ENCODE measurements at regions not wholly inside any gene's neighbourhood (a gene's known extent, or its start where the extent isn't known, plus 50 kb on each side); places are given as distances from the start of the nearest gene placed in this dataset.
"Not testable (repeated sequence)": the region's sequence is repeated elsewhere in the genome, so short reads cannot be mapped to it uniquely, and the experiment has no call there.

GRCh38 chr5:68115584-68115983, 100.0 kb upstream of the PIK3R1 start:
- no peak for DNase-seq (ENCODE audit: low spot score)

- DNase-seq (ENCODE audit: low spot score) = no peak
These were observed 101.0 kb upstream of the PIK3R1 start for GRCh38 chr5:68114378-68115040.

DNA sequence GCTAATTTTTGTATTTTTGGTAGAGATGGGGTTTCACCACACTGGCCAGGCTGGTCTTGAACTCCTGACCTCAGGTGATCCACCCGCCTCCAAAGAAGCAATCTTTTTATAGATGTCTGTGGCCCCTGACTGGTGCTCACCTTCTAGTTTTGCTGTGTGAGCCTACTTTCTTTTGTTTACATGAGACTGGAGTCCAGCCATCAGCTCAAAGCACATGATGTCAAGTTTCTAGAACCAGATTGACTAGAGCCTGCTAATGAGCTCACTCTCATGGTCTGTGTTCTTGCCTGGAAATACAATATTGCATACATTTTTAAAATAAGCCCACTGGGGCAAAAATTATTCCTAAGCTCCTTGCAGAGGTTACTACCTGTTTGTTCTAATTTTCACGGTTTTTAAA, 102.9 kb upstream of the PIK3R1 start:
- no peak for DNase-seq (ENCODE audit: low spot score)

DNA sequence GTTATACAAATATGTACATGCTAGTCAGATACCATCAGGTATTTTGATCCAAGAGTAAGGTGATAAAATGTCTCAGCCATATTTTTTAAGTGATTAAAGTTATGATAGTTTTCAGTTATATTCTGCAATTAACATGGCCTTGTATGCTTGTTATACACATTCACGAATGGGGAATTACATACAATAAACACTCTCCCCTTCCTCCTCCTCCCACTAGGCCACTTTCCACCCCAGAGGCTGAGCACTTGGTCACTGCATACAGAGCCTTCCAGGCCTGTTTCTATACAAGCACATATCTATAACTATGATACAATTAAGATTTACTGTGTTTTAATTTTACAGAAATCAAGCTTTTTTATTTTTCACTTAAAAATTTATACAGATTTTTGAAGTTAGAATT, 104.7 kb upstream of the PIK3R1 start:
- no peak for DNase-seq (ENCODE audit: low spot score)

GRCh38 chr5:68110264-68110663, 105.3 kb upstream of the PIK3R1 start:
- no peak for DNase-seq (ENCODE audit: low spot score)

DNA sequence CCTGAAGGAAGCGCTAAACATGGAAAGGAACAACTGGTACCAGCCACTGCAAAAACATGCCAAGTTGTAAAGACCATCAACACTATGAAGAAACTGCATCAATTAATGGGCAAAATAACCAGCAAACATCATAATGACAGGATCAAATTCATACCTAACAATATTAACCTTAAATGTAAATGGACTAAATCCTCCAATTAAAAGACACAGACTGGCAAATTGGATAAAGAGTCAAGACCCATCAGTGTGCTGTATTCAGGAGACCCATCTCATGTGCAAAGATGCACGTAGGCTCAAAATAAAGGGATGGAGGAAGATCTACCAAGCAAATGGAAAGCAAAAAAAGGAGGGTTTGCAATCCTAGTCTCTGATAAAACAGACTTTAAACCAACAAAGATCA, 111.3 kb upstream of the PIK3R1 start:
- DNase-seq (ENCODE audit: low spot score) = not testable (repeated sequence)

- not testable (repeated sequence) for DNase-seq (ENCODE audit: low spot score)
These were observed 112.3 kb upstream of the PIK3R1 start for GRCh38 chr5:68103297-68103696.

DNA sequence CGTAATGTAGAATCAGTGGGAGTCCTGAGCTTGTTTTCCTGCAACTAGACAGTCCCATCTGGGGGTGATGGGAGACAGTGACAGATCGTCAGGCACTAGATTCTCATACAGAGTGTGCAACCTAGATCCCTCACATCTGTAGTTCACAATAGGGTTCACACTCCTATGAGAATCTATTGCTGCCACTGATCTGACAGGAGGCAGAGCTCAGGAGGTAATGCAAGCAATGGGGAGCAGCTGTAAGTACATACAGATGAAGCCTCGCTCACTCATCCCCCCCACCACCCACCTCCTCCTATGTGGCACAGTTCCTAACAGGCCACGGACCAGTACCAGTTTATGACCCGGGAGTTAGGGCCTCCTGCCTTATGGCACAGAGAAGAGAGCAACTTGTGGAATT, 116.2 kb upstream of the PIK3R1 start:
- DNase-seq (ENCODE audit: low spot score) = no peak

GRCh38 chr5:68093455-68094159, 121.9 kb upstream of the PIK3R1 start:
- no peak for DNase-seq (ENCODE audit: low spot score)

DNA sequence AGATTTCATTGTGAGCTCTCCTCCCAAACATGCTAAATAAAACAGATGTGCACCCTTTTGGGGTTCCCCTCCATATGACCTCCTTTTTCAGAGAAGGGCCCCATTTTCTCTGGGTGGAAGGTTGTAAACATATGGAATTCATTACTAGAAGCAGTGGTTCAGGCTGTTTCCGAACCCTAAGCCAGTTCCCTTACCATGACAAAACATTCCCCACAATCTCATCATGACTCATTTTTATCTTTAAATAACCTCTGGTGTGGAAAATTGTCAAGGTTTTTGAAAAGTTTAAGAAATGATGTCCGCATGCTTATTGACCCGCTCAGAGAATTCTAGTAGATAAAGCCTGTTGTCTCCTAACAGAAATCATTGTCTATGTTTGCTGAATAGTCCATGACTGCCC, 127.3 kb upstream of the PIK3R1 start:
- DNase-seq (ENCODE audit: low spot score) = no peak

GRCh38 chr5:68087866-68088265, 127.7 kb upstream of the PIK3R1 start:
- no peak for DNase-seq (ENCODE audit: low spot score)

DNA sequence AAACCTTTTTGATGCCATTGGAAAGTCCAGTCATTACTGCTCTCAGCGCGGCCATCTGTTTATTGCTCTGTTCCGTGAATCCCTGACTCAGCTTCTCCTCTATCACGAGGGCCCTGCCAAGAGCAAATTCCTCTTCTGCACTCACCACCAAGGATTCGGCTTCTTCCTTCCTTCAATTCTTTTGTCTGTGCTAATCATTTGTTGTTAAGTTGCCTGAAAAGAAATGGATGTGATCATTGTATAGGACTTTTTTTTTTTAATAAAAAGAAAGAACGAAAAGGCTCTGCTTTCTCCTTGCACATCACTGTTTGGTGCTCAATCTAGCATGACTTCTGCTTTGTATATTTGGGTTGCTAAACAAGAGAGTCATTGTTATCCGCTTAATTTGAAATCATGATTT, 128.7 kb upstream of the PIK3R1 start:
- no peak for DNase-seq (ENCODE audit: low spot score)

GRCh38 chr5:68086439-68086838, 129.1 kb upstream of the PIK3R1 start:
- no peak for DNase-seq (ENCODE audit: low spot score)

DNA sequence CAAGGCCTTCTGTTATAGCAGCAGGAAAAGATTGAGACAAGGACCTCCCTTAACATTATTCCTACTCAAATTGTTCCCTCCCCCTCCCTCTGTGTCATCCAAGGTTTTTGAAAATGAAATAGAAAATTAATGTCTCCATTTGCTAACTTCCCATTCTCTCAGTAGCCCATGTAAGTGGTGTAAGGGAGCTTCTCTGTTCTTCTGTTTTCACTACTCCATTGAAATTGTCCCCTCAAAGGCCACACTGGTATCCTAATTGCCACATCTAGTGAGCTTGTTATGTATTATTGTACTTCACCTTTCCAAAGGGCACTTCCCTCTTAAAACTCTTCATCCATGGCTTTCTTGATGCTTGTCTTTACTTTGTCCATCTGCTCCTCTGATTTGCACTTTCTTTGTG, 131.2 kb upstream of the PIK3R1 start:
- DNase-seq (ENCODE audit: low spot score) = no peak

GRCh38 chr5:68080282-68081050, 135.1 kb upstream of the PIK3R1 start:
- DNase-seq (ENCODE audit: low spot score) = no peak

DNA sequence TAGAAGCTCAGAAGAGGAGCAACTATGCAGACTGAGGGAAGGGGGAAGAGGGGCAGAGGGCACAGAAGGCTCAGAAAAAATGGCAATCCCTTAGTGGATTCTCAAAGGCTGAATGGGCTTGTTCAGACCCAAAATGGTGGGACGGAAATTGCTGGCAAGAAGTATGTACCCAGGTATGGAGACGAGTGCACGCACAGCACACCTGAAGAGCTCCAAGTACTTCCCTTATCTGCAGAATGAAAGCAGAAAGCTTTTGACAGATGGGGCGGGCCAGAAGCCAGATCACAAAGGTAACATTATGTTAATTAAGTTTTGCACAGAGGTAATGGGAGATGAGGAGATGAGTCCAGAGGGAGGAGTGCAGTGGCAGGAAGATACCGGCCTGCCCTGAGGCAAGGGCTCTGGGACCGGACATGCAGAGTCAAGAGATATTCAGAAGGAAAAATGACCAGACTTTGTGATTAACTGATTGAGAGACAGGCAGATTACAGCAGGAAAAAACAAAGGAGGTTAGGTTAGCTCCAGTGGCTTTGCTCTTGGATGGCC, 138.1 kb upstream of the PIK3R1 start:
- no peak for DNase-seq (ENCODE audit: low spot score)

DNA sequence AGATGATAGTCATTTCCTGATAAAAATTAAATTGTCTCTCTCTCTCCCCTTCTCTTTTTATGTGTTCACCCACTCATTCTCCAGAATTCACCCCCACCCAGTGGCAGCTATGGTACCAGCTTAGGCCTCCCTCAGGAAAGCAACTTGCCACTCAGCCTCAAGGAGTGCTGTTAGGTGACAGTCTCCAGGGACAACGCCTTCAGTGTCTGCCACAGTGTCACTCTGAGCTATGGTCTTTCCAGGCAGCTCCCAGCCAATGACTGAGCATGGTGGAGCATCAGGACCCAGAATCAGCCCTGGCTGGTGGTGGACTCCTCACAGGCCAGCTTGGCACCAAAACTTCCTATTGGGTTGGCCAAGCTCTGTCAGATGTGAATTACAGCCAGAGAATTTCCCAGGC, 140.9 kb upstream of the PIK3R1 start:
- DNase-seq (ENCODE audit: low spot score) = no peak

- DNase-seq (ENCODE audit: low spot score) = no peak
These were observed 141.4 kb upstream of the PIK3R1 start for GRCh38 chr5:68074048-68074632.

- no peak for DNase-seq (ENCODE audit: low spot score)
These were observed 143.8 kb upstream of the PIK3R1 start for GRCh38 chr5:68071736-68072135.

GRCh38 chr5:68071282-68071632, 144.3 kb upstream of the PIK3R1 start:
- DNase-seq (ENCODE audit: low spot score) = no peak

GRCh38 chr5:68070591-68071281, 144.8 kb upstream of the PIK3R1 start:
- DNase-seq (ENCODE audit: low spot score) = no peak

DNA sequence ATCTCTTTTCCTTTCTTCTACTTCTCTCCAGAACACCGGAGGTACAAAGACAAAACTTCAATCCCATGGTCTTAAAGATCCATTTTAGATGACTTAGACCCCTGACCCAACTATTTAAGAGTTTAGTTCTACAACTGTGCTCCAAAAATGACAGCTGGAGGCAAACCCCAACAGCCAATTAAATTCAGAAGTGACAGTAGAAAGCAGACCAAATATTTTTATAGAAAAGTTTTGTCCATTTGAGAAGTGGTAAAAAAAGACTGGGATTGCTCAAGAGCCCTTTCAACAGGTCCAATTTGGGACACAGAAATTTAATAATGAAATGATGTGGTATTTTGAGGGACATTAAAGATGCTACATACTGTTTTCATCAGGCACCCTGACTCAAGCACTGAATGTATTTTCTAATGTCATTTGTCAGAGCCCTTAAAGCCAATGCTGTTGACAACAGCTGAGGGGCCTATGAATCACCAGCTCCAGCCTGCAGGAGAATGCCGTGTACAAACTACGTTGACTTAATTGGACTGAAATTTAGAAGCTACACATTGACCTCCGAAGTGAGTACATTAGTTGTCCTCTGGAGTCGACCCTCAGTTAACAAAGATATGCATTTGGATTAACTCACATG, 147.5 kb upstream of the PIK3R1 start:
- DNase-seq (ENCODE audit: low spot score) = no peak

All from ecto neural progenitor cell (in vitro differentiated cells).